ENCODE measurements at regions not wholly inside any gene's neighbourhood (a gene's known extent, or its start where the extent isn't known, plus 50 kb on each side); places are given as distances from the start of the nearest gene placed in this dataset.

GRCh38 chr14:98393527-98393926 lies 878.5 kb downstream of the BCL11B start:
- no peaks in the 10 kb centered on the region for H3K4me1 ChIP-seq (ENCODE audit: control insufficient read depth, insufficient read depth, low read length)
- no peak overlapping the region for H3K4me3 Mint-ChIP-seq
- no peak overlapping the region for H3K27ac Mint-ChIP-seq
- H3K9me3 ChIP-seq (ENCODE audit: control insufficient read depth, insufficient read depth, low read length), result no peaks in the 10 kb centered on the region
- no peak overlapping the region for H3K27ac ChIP-seq (ENCODE audit: low read length)
- no peaks in the 10 kb centered on the region for H3K36me3 ChIP-seq (ENCODE audit: control insufficient read depth, insufficient read depth, low read length)
- H3K4me1 Mint-ChIP-seq, result no peaks in the 10 kb centered on the region
- H3K36me3 Mint-ChIP-seq, result no peaks in the 10 kb centered on the region
- WGBS (ENCODE audit: insufficient coverage), result 86% methylated on average over 4 of the region's 4 CpGs
- intact Hi-C loops (cut with micrococcal nuclease), result no loop called here
- DNase-seq (no peak), ATAC-seq (no peak)
- peaks cover 7 to 9% of the 10 kb centered on the region in 2 donors for H3K27me3 Mint-ChIP-seq (ENCODE audit: low read depth in 2 of 2)
- no peaks in the 10 kb centered on the region for H3K27me3 ChIP-seq (ENCODE audit: control insufficient read depth, insufficient read depth, low read length)
- no peaks in the 10 kb centered on the region for H3K9me3 Mint-ChIP-seq
- no peak overlapping the region for H3K4me3 ChIP-seq (ENCODE audit: low read length)
- TF ChIP-seq CTCF (IDR thresholded peaks at IDR 0.05), result no peak

- H3K4me1 ChIP-seq (ENCODE audit: control insufficient read depth, insufficient read depth, low read length), result no peaks in the 10 kb centered on the region
- TF ChIP-seq CTCF (IDR thresholded peaks at IDR 0.05), result no peak
- DNase-seq (no peak), ATAC-seq (no peak)
- no peaks in the 10 kb centered on the region for H3K36me3 Mint-ChIP-seq
- H3K27ac ChIP-seq (ENCODE audit: low read length), result no peak overlapping the region
- H3K4me3 ChIP-seq (ENCODE audit: low read length), result no peak overlapping the region
- no peaks in the 10 kb centered on the region for H3K9me3 Mint-ChIP-seq
- H3K4me1 Mint-ChIP-seq, result no peaks in the 10 kb centered on the region
- H3K36me3 ChIP-seq (ENCODE audit: control insufficient read depth, insufficient read depth, low read length), result no peaks in the 10 kb centered on the region
- intact Hi-C loops (cut with micrococcal nuclease), result no loop called here
- no peak overlapping the region for H3K4me3 Mint-ChIP-seq
- peaks cover 20 to 38% of the 10 kb centered on the region in 2 donors for H3K27me3 Mint-ChIP-seq (ENCODE audit: low read depth in 2 of 2)
- no peaks in the 10 kb centered on the region for H3K27me3 ChIP-seq (ENCODE audit: control insufficient read depth, insufficient read depth, low read length)
- no peaks in the 10 kb centered on the region for H3K9me3 ChIP-seq (ENCODE audit: control insufficient read depth, insufficient read depth, low read length)
- H3K27ac Mint-ChIP-seq, result no peak overlapping the region
Observed at GRCh38 chr14:98404811-98405210, 867.2 kb downstream of the BCL11B start.

- intact Hi-C loops (cut with micrococcal nuclease), result no loop called here
- Histone ChIP-seq H3K27ac (ENCODE audit: low read length) (no peak overlapping the region), H3K4me1 (ENCODE audit: control insufficient read depth, insufficient read depth, low read length) (no peaks in the 10 kb centered on the region), H3K4me3 (ENCODE audit: low read length) (no peak overlapping the region), H3K9me3 (ENCODE audit: control insufficient read depth, insufficient read depth, low read length) (no peaks in the 10 kb centered on the region), H3K36me3 (ENCODE audit: control insufficient read depth, insufficient read depth, low read length) (no peaks in the 10 kb centered on the region), H3K27me3 (ENCODE audit: control insufficient read depth, insufficient read depth, low read length) (no peaks in the 10 kb centered on the region)
- WGBS (ENCODE audit: insufficient coverage), result 63% methylated on average over 6 of the region's 6 CpGs
- peaks cover 0 to 7% of the 10 kb centered on the region in 2 donors for H3K4me1 Mint-ChIP-seq
- H3K27ac Mint-ChIP-seq, result no peak overlapping the region
- TF ChIP-seq CTCF (IDR thresholded peaks at IDR 0.05), result no peak
- H3K9me3 Mint-ChIP-seq, result no peaks in the 10 kb centered on the region
- peaks cover 19 to 31% of the 10 kb centered on the region in 2 donors for H3K27me3 Mint-ChIP-seq (ENCODE audit: low read depth in 2 of 2)
- H3K4me3 Mint-ChIP-seq, result no peak overlapping the region
- ATAC-seq (no peak), DNase-seq (no peak)
- H3K36me3 Mint-ChIP-seq, result no peaks in the 10 kb centered on the region
Observed at GRCh38 chr14:98408024-98408555, 863.9 kb downstream of the BCL11B start.

GRCh38 chr14:98408713-98409112 lies 863.3 kb downstream of the BCL11B start:
- Mint-ChIP-seq H3K9me3 (no peaks in the 10 kb centered on the region), H3K27ac (no peak overlapping the region), H3K4me3 (no peak overlapping the region), H3K36me3 (no peaks in the 10 kb centered on the region), H3K27me3 (ENCODE audit: low read depth in 2 of 2) (peaks cover 19 to 31% of the 10 kb centered on the region in 2 donors), H3K4me1 (peaks cover 0 to 7% of the 10 kb centered on the region in 2 donors)
- Histone ChIP-seq H3K27me3 (ENCODE audit: control insufficient read depth, insufficient read depth, low read length) (no peaks in the 10 kb centered on the region), H3K27ac (ENCODE audit: low read length) (no peak overlapping the region), H3K4me1 (ENCODE audit: control insufficient read depth, insufficient read depth, low read length) (no peaks in the 10 kb centered on the region), H3K9me3 (ENCODE audit: control insufficient read depth, insufficient read depth, low read length) (no peaks in the 10 kb centered on the region), H3K4me3 (ENCODE audit: low read length) (no peak overlapping the region), H3K36me3 (ENCODE audit: control insufficient read depth, insufficient read depth, low read length) (no peaks in the 10 kb centered on the region)
- 43% methylated on average over 5 of the region's 6 CpGs for WGBS (ENCODE audit: insufficient coverage)
- ATAC-seq, result no peak
- no peak for TF ChIP-seq CTCF (IDR thresholded peaks at IDR 0.05)
- intact Hi-C loops (cut with micrococcal nuclease), result no loop called here
- peak in 1 of 2 donors; percentile 11 for DNase-seq
